Cardiac septum (tissue), 1 donor: ENCODE measurements at regions not wholly inside any gene's neighbourhood (a gene's known extent, or its start where the extent isn't known, plus 50 kb on each side); places are given as distances from the start of the nearest gene placed in this dataset.

Experiments used
- DNase-seq: peaks from one replicate; pipeline ENCODE4 v3.0.0-alpha.2; 2020; ENCODE audit warnings: low spot score
- intact Hi-C: fragments of 100-400 bp; cut with DNase I; formaldehyde crosslinking; loops from one replicate; pipeline ENCODE4 v1.14.0; 2022
- donor health status: DM: no; HTN: no; CAD: no.

GRCh38 chr9:28801144-28801799, 1228.0 kb upstream of the C9orf72 start:
- intact Hi-C loops: no loop called here
- no peak for DNase-seq

- intact Hi-C loops: no loop called here
- DNase-seq: no peak
These were observed 1231.9 kb upstream of the C9orf72 start for GRCh38 chr9:28805197-28805596.

GRCh38 chr9:28808042-28808441, 1234.8 kb upstream of the C9orf72 start:
- DNase-seq: no peak

GRCh38 chr9:28810388-28811075, 1237.3 kb upstream of the C9orf72 start:
- no peak for DNase-seq
- intact Hi-C loops: no loop called here

More at GRCh38 chr9:28808042-28808441, 1234.8 kb upstream of the C9orf72 start:
- intact Hi-C loops: no loop called here

- intact Hi-C loops: no loop called here
These were observed 1247.5 kb upstream of the C9orf72 start for GRCh38 chr9:28820741-28821140.

GRCh38 chr9:28821240-28821639, 1248.0 kb upstream of the C9orf72 start:
- no peak for DNase-seq
- intact Hi-C loops: no loop called here

More at GRCh38 chr9:28820741-28821140, 1247.5 kb upstream of the C9orf72 start:
- DNase-seq: no peak

- no peak for DNase-seq
- intact Hi-C loops: no loop called here
These were observed 1251.2 kb upstream of the C9orf72 start for GRCh38 chr9:28824432-28824963.

GRCh38 chr9:28832168-28832770, 1259.0 kb upstream of the C9orf72 start:
- intact Hi-C loops: no loop called here
- no peak for DNase-seq

GRCh38 chr9:28834156-28834555, 1260.9 kb upstream of the C9orf72 start:
- no peak for DNase-seq
- intact Hi-C loops: no loop called here

GRCh38 chr9:28839778-28840430, 1266.6 kb upstream of the C9orf72 start:
- DNase-seq: no peak
- intact Hi-C loops: no loop called here

- DNase-seq: no peak
- intact Hi-C loops: no loop called here
These were observed 1268.5 kb upstream of the C9orf72 start for GRCh38 chr9:28841775-28842174.

- intact Hi-C loops: no loop called here
- DNase-seq: no peak
These were observed 1274.0 kb upstream of the C9orf72 start for GRCh38 chr9:28847331-28847730.

GRCh38 chr9:28848671-28849070, 1275.4 kb upstream of the C9orf72 start:
- intact Hi-C loops: no loop called here
- no peak for DNase-seq

- no peak for DNase-seq
- intact Hi-C loops: no loop called here
These were observed 1280.2 kb upstream of the C9orf72 start for GRCh38 chr9:28853477-28853876.

- no peak for DNase-seq
- intact Hi-C loops: no loop called here
These were observed 1293.7 kb upstream of the C9orf72 start for GRCh38 chr9:28866951-28867350.

- DNase-seq: no peak
- intact Hi-C loops: no loop called here
These were observed 1295.1 kb upstream of the C9orf72 start for GRCh38 chr9:28868228-28868990.

- no peak for DNase-seq
- intact Hi-C loops: no loop called here
These were observed 1309.2 kb upstream of the C9orf72 start for GRCh38 chr9:28882529-28882928.

- DNase-seq: no peak
- intact Hi-C loops: no loop called here
These were observed 1310.0 kb upstream of the C9orf72 start for GRCh38 chr9:28883234-28883633.

- intact Hi-C loops: no loop called here
- DNase-seq: no peak
These were observed 1314.1 kb upstream of the C9orf72 start for GRCh38 chr9:28887188-28887884.
